Endodermal cell (in vitro differentiated cells): ENCODE measurements at regions not wholly inside any gene's neighbourhood (a gene's known extent, or its start where the extent isn't known, plus 50 kb on each side); places are given as distances from the start of the nearest gene placed in this dataset.
"Not testable (repeated sequence)": the region's sequence is repeated elsewhere in the genome, so short reads cannot be mapped to it uniquely, and the experiment has no call there.

Experiments
- DNase-seq: peaks from one replicate; pipeline ENCODE4 v3.0.0-alpha.2; 2017
- H3K27ac ChIP-seq: 2 replicates; pipeline ENCODE4 v1.5.1; 2013; ENCODE audit warnings: mild to moderate bottlenecking, low read depth, low read length, moderate library complexity
- H3K27me3 ChIP-seq: 2 replicates; pipeline ENCODE4 v1.6.1; 2013; ENCODE audit warnings: mild to moderate bottlenecking, low read length, moderate library complexity; ENCODE audit not compliant: insufficient read depth, control insufficient read depth, poor library complexity, severe bottlenecking
- H3K36me3 ChIP-seq: 2 replicates; pipeline ENCODE4 v1.7.0; 2013; ENCODE audit warnings: mild to moderate bottlenecking, low read length, moderate library complexity; ENCODE audit not compliant: control insufficient read depth, insufficient read depth
- H3K4me1 ChIP-seq: one replicate; pipeline ENCODE4 v1.7.0; 2013; ENCODE audit warnings: low read length; ENCODE audit not compliant: control insufficient read depth, insufficient read depth
- H3K4me3 ChIP-seq: 2 replicates; pipeline ENCODE4 v1.5.1; 2013; ENCODE audit warnings: mild to moderate bottlenecking, low read length, moderate library complexity
- H3K9ac ChIP-seq: 2 replicates; pipeline ENCODE4 v1.6.1; 2013; ENCODE audit warnings: mild to moderate bottlenecking, low read length, moderate library complexity; ENCODE audit not compliant: poor library complexity, severe bottlenecking; ENCODE audit errors: extremely low read depth
- H3K9me3 ChIP-seq: 2 replicates; pipeline ENCODE4 v1.6.1; 2013; ENCODE audit warnings: mild to moderate bottlenecking, low read length, moderate library complexity; ENCODE audit not compliant: control insufficient read depth
- H3K27ac Mint-ChIP-seq: 2 replicates; pipeline ENCODE4 v1.8.0; 2020; ENCODE audit warnings: mixed read lengths
- H3K27me3 Mint-ChIP-seq: 2 replicates; pipeline ENCODE4 v1.8.0; 2021; ENCODE audit warnings: mild to moderate bottlenecking, mixed read lengths; ENCODE audit not compliant: insufficient read depth
- H3K36me3 Mint-ChIP-seq: 2 replicates; pipeline ENCODE4 v1.8.0; 2020; ENCODE audit warnings: low read depth, mixed read lengths
- H3K4me1 Mint-ChIP-seq: 2 replicates; pipeline ENCODE4 v1.8.0; 2020; ENCODE audit warnings: mixed read lengths
- H3K4me3 Mint-ChIP-seq: 2 replicates; pipeline ENCODE4 v1.8.0; 2020; ENCODE audit warnings: mild to moderate bottlenecking, moderate library complexity, mixed read lengths
- H3K9me3 Mint-ChIP-seq: 2 replicates; pipeline ENCODE4 v1.8.0; 2020; ENCODE audit warnings: mild to moderate bottlenecking, mixed read lengths
- WGBS, 2 experiments: methylation state at CpG; one replicate each; pipeline versions ENCODE4 v1.1.5 to v1.1.7; 2013; ENCODE audit warnings: missing lambda C conversion rate in 2 of 2, mixed read lengths in 1 of 2; ENCODE audit not compliant: insufficient coverage in 1 of 2, insufficient read length in 1 of 2; 5-methylcytosine and 5-hydroxymethylcytosine counted together
- TF ChIP-seq, protein P1 (sequence below): fragments of 200-600 bp; sonication (generic); conservative IDR thresholded peaks from 2 replicates; pipeline ENCODE4 v1.5.0; 2021; ENCODE audit warnings: antibody characterized with exemption, mild to moderate bottlenecking

DNA sequence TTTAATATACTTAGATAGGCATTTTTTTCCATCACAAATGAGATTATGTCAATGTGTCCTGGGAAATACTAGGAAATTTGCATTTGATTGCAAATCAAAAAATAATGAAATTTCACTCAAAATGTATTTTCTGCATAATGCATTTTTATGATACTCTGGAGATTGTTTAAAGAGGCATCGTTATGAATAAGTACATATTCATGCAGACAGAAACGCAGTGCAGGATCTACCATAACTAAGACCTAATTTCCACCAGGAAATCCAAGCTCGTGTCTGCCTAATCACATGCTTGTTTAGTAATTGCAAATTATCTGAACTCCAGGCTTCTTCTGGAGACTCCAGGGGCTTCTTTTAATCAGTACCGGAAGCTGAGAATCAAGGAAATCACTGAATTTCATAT lies 163.5 kb upstream of the MXRA5 start:
- H3K27me3 ChIP-seq, result no peaks in the 10 kb centered on the region
- no peak overlapping the region for H3K4me3 ChIP-seq
- no peak for DNase-seq
- H3K9ac ChIP-seq, result no peak overlapping the region
- peaks cover 7% of the 10 kb centered on the region for H3K9me3 Mint-ChIP-seq
- 89 to 100% methylated on average over 1 to 3 of the region's 4 CpGs for WGBS, 2 experiments
- H3K36me3 Mint-ChIP-seq, result no peaks in the 10 kb centered on the region
- no peaks in the 10 kb centered on the region for H3K36me3 ChIP-seq
- no peak overlapping the region for H3K27ac ChIP-seq
- H3K4me1 ChIP-seq, result no peaks in the 10 kb centered on the region
- no peaks in the 10 kb centered on the region for H3K27me3 Mint-ChIP-seq
- peaks cover 4% of the 10 kb centered on the region for H3K4me1 Mint-ChIP-seq
- TF ChIP-seq, protein P1, sequence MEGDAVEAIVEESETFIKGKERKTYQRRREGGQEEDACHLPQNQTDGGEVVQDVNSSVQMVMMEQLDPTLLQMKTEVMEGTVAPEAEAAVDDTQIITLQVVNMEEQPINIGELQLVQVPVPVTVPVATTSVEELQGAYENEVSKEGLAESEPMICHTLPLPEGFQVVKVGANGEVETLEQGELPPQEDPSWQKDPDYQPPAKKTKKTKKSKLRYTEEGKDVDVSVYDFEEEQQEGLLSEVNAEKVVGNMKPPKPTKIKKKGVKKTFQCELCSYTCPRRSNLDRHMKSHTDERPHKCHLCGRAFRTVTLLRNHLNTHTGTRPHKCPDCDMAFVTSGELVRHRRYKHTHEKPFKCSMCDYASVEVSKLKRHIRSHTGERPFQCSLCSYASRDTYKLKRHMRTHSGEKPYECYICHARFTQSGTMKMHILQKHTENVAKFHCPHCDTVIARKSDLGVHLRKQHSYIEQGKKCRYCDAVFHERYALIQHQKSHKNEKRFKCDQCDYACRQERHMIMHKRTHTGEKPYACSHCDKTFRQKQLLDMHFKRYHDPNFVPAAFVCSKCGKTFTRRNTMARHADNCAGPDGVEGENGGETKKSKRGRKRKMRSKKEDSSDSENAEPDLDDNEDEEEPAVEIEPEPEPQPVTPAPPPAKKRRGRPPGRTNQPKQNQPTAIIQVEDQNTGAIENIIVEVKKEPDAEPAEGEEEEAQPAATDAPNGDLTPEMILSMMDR, result no peak
- H3K9me3 ChIP-seq, result no peaks in the 10 kb centered on the region
- H3K27ac Mint-ChIP-seq, result no peak overlapping the region
- H3K4me3 Mint-ChIP-seq, result no peak overlapping the region

DNA sequence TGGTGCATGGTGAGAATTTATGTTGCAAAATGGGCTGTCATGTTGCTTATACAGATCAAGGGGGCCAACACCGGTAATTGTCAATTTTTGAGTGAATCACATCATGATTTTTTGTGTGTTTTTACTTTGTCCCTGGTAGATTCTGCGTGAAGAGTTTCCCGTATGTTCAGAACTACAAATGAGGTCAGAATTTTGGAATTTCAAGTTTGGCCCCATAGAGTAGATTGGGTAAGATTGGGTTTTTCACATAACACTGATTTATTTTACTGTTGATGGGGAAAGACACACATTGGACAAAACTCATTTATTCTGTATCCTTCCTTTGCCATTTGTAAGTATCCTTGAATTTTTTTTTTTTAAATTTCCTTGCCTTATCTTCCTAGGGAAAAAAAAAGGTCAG lies 158.5 kb upstream of the MXRA5 start:
- Histone ChIP-seq H3K4me1 (no peaks in the 10 kb centered on the region), H3K4me3 (no peak overlapping the region), H3K9me3 (no peaks in the 10 kb centered on the region), H3K36me3 (no peaks in the 10 kb centered on the region), H3K9ac (no peak overlapping the region), H3K27ac (no peak overlapping the region), H3K27me3 (no peaks in the 10 kb centered on the region)
- no peak for DNase-seq
- Mint-ChIP-seq H3K4me1 (peaks cover 4% of the 10 kb centered on the region), H3K27ac (no peak overlapping the region), H3K27me3 (no peaks in the 10 kb centered on the region), H3K9me3 (peaks cover 7% of the 10 kb centered on the region), H3K4me3 (no peak overlapping the region), H3K36me3 (no peaks in the 10 kb centered on the region)
- 92% methylated on average over 3 of the region's 3 CpGs; no CpG with 5 or more reads in 1 of the 2 experiments for WGBS, 2 experiments
- TF ChIP-seq, protein P1, result no peak

- no peak for DNase-seq
- H3K9me3 Mint-ChIP-seq, result no peaks in the 10 kb centered on the region
- no peak overlapping the region for H3K9ac ChIP-seq
- no peaks in the 10 kb centered on the region for H3K4me1 ChIP-seq
- H3K27ac ChIP-seq, result no peak overlapping the region
- TF ChIP-seq, protein P1, result no peak
- H3K36me3 ChIP-seq, result no peaks in the 10 kb centered on the region
- WGBS, 2 experiments, result 91 to 93% methylated on average over 11 to 21 of the region's 21 CpGs
- H3K36me3 Mint-ChIP-seq, result no peaks in the 10 kb centered on the region
- no peaks in the 10 kb centered on the region for H3K4me1 Mint-ChIP-seq
- no peak overlapping the region for H3K4me3 Mint-ChIP-seq
- no peaks in the 10 kb centered on the region for H3K9me3 ChIP-seq
- no peaks in the 10 kb centered on the region for H3K27me3 Mint-ChIP-seq
- no peaks in the 10 kb centered on the region for H3K27me3 ChIP-seq
- no peak overlapping the region for H3K27ac Mint-ChIP-seq
- H3K4me3 ChIP-seq, result no peak overlapping the region
Measured at GRCh38 chrX:3501833-3502535, 155.5 kb upstream of the MXRA5 start.

DNA sequence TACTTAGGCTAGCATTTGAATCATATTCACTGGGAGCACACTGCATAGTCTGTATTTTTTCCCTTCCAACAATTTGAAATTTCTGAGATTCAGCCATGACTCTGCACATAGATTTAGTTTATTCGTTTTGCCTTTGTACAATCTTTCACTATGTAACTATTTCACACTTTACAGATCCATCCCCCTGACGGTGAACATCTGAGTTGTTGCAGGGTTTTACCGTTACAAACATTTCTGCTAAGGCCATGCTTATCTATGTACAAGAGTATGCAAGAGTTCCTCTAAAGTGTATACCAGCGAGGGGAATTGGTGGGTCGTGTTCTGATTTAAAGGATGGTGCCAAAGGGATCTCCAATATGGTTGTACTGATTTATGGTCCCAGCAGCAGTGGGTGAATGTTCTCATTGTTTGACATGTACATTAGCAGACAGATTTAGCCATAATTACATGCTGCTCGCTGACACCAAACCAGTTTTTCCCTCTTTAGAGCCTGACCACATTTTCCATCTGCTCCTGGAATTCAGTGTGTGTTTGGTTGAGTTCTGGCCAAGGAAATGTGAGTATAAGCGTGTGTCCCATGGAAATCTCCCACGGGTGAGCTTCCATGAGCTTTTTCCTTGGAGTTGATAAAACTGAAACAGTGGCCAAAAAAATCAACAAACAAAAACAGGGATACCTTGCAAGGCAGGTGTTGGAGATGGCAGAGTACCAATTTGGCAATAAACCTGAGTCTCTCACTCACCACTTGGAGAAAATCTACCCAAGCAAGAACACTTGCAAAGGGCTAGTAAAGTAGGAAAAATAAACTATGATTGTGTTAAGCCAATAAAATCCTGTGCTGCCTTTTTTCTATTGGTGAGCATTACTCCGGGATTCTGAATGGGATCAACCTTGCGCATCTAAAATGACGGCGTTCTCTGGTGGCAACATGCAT lies 149.7 kb upstream of the MXRA5 start:
- H3K9me3 ChIP-seq, H3K9me3 Mint-ChIP-seq: not testable (repeated sequence)

More for the DNA sequence above, 149.7 kb upstream of the MXRA5 start:
- not testable (repeated sequence) for H3K9ac ChIP-seq, H3K4me1 Mint-ChIP-seq, H3K36me3 Mint-ChIP-seq, H3K27me3 Mint-ChIP-seq, H3K4me1 ChIP-seq, H3K27ac ChIP-seq, H3K27me3 ChIP-seq, H3K4me3 Mint-ChIP-seq, H3K27ac Mint-ChIP-seq, H3K4me3 ChIP-seq, DNase-seq, H3K36me3 ChIP-seq
- WGBS, 2 experiments, result 94 to 95% methylated on average over 2 to 9 of the region's 12 CpGs
